ENCODE measurements at regions not wholly inside any gene's neighbourhood (a gene's known extent, or its start where the extent isn't known, plus 50 kb on each side); places are given as distances from the start of the nearest gene placed in this dataset.

GRCh38 chr10:44126291-44126717 lies 258.6 kb downstream of the CXCL12 start:
- Histone ChIP-seq H2BK5ac (ENCODE audit: low read depth, low read length) (no peak overlapping the region), H2AK5ac (ENCODE audit: low read depth, low read length) (no peak overlapping the region), H4K8ac (ENCODE audit: extremely low read depth, insufficient read depth, low read length) (no peak overlapping the region), H3K14ac (ENCODE audit: insufficient read length) (no peak overlapping the region), H3K4me3 (ENCODE audit: extremely low read depth in 1 of 4, insufficient read depth in 2 of 4, low read depth in 3 of 4, low read length in 4 of 4) (no peak overlapping the region), H2BK12ac (ENCODE audit: low read depth, low read length) (no peak overlapping the region), H2AFZ (ENCODE audit: low read length) (0 out of 2 replicates have a peak overlapping the region, but pooled peaks have one; percentile 28), H3K27ac (ENCODE audit: low read depth, low read length) (no peak overlapping the region), H3K4ac (replicated peaks; ENCODE audit: insufficient read length, low read depth, low read length) (no peak overlapping the region), H4K91ac (replicated peaks; ENCODE audit: insufficient read length, low read length) (no peak overlapping the region), H2BK15ac (ENCODE audit: low read length) (no peak overlapping the region), H3K23me2 (ENCODE audit: low read depth, low read length) (no peaks in the 10 kb centered on the region), H2BK20ac (ENCODE audit: low read length) (no peak overlapping the region), H3K9me3 (ENCODE audit: insufficient read depth in 2 of 2, low read depth in 1 of 2, low read length in 1 of 2) (no peaks in the 10 kb centered on the region), H2BK120ac (replicated peaks; ENCODE audit: low read depth, low read length) (no peak overlapping the region), H3K23ac (ENCODE audit: insufficient read length) (no peak overlapping the region), H3K79me1 (ENCODE audit: low read depth, low read length) (no peaks in the 10 kb centered on the region), H4K20me1 (replicated peaks in 1 of 2; ENCODE audit: control insufficient read depth in 1 of 2, insufficient read depth in 2 of 2, low read length in 2 of 2) (no peaks in the 10 kb centered on the region), H3K4me2 (ENCODE audit: insufficient read depth in 1 of 2, low read depth in 2 of 2, low read length in 2 of 2) (no peak overlapping the region), H3K18ac (ENCODE audit: extremely low read depth, low read length) (no peak overlapping the region), H3K36me3 (ENCODE audit: control insufficient read depth in 2 of 4, insufficient read depth in 4 of 4, low read length in 3 of 4) (no peaks in the 10 kb centered on the region), H3K27me3 (replicated peaks in 1 of 4; ENCODE audit: control insufficient read depth in 3 of 4, extremely low read depth in 1 of 4, insufficient read depth in 3 of 4, low read length in 3 of 4) (no peaks in the 10 kb centered on the region; a peak in 1 of 7 replicates), H3K79me2 (ENCODE audit: control insufficient read depth in 1 of 2, insufficient read depth in 2 of 2, low read length in 2 of 2) (no peaks in the 10 kb centered on the region), H3K4me1 (replicated peaks in 1 of 4; ENCODE audit: control insufficient read depth in 3 of 4, insufficient read depth in 4 of 4, low read length in 3 of 4) (no peaks in the 10 kb centered on the region), H4K5ac (ENCODE audit: insufficient read length, low read depth, low read length) (no peak overlapping the region), H3K56ac (replicated peaks; ENCODE audit: insufficient read length, low read depth, low read length) (no peak overlapping the region), H3K9ac (replicated peaks in 1 of 4; ENCODE audit: extremely low read depth in 1 of 4, low read depth in 3 of 4, low read length in 3 of 4) (no peak overlapping the region)
- FAIRE-seq (no peak), DNase-seq (ENCODE audit: low read depth in 1 of 2, low spot score in 2 of 2) (no peak)
- WGBS, 2 experiments (ENCODE audit: extremely low coverage in 1 of 2, insufficient coverage in 1 of 2, insufficient read length in 1 of 2, insufficient replicate concordance in 2 of 2, low coverage in 1 of 2, low lambda C conversion rate in 2 of 2, missing lambda C conversion rate in 1 of 2), result 90% methylated on average over 5 of the region's 5 CpGs; no CpG with 5 or more reads in 1 of the 2 experiments
- CTCF ChIA-PET (ENCODE audit: partially characterized antibody), result no interaction called here
- TF ChIP-seq POLR2A (IDR thresholded peaks at IDR 0.05; ENCODE audit: control extremely low read depth in 1 of 2, low read depth in 2 of 2, low read length in 2 of 2) (no peak), JUND (IDR thresholded peaks at IDR 0.05; ENCODE audit: low read length) (no peak), SP1 (IDR thresholded peaks at IDR 0.05; ENCODE audit: low read depth, low read length) (no peak), NRF1 (IDR thresholded peaks at IDR 0.05; ENCODE audit: low read depth, low read length) (no peak), SIX5 (IDR thresholded peaks at IDR 0.05; ENCODE audit: low read depth, low read length) (no peak), RAD21 (IDR thresholded peaks at IDR 0.05 in 1 of 2, conservative IDR thresholded peaks at IDR 0.05 in 1 of 2; ENCODE audit: low read depth in 2 of 2, low read length in 2 of 2) (no peak), YY1 (IDR thresholded peaks at IDR 0.05; ENCODE audit: low read depth, low read length) (no peak), PHF8 (conservative IDR thresholded peaks at IDR 0.05; ENCODE audit: low read depth, low read length) (no peak), SRF (IDR thresholded peaks at IDR 0.05; ENCODE audit: low read depth, low read length) (no peak)
- POLR2A ChIA-PET (ENCODE audit: partially characterized antibody), result no interaction called here

All from H1 (cell line).